HG03520 (cell line): ENCODE measurements at regions not wholly inside any gene's neighbourhood (a gene's known extent, or its start where the extent isn't known, plus 50 kb on each side); places are given as distances from the start of the nearest gene placed in this dataset.
"Not testable (repeated sequence)": the region's sequence is repeated elsewhere in the genome, so short reads cannot be mapped to it uniquely, and the experiment has no call there.

ENCODE experiments used
- ATAC-seq: cut with Tn5 transposase; IDR thresholded peaks from one replicate; pipeline ENCODE4 v1.9.1; 2021; ENCODE audit warnings: mild to moderate bottlenecking, moderate library complexity; ENCODE audit not compliant: unreplicated experiment

DNA sequence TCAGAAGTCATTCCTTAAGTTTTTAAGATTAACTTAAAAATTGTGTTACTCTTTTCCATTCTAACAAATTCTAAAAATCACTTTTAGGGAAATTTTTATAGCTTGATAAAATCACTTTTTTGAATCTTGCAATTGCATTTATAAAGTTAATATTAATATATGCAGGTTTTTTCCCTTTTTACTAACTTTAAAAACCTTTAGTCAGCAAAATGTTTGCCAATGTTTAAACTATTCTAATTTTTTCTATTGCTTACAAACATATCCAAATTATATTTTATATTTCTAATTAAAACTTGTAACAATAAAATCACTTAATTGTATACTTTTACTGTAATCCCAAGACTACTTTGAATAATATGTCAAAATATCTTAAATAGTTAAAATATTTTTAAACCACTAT lies 839.4 kb downstream of the TBL1XR1 start:
- no peak for ATAC-seq

DNA sequence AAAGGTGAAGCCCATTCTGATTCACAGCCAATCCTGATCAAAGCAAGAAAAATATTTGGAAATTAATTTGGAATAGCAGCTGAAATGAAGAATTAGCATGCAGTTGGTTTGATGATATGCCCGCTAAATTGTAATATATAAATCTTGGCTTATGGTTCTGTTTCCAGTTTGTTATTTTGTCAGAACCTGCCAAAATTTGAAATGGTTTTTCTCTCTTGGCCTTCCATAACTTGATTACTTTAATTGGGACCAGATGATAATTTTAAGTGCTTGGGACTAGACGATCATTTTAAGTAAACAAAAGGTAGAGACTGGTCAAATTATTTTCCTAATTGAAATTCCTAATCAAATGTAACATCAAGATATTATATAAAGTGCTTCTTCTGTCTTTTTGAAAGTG lies 842.4 kb downstream of the TBL1XR1 start:
- ATAC-seq: no peak

DNA sequence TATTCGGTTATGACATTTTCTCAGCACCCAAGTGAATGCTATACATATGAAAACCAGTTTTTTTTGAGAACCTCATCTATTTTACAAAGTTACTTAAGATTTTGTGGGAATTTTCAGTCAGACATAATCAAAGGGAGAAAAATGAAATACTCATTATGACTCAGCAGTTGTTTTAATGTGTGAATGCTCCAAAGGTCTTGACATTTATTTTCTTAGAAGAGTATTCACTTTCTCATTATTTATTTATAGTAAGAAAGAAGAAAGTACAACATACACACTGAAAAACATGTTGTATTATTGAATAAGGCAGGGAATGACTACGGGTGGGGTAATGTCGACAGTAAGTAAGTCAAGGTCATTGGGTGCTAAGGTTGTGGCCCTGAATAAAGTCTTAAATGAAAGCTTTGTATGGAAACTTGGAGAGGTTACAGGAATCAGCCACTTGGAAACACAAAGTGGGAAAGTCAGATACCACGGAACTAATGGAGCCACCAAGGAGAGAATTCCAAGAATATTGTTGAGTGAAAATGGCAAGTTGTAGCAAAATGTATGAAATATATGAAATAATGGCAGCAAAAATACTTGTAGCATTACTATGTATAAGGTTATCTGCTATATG lies 844.5 kb downstream of the TBL1XR1 start:
- no peak for ATAC-seq

DNA sequence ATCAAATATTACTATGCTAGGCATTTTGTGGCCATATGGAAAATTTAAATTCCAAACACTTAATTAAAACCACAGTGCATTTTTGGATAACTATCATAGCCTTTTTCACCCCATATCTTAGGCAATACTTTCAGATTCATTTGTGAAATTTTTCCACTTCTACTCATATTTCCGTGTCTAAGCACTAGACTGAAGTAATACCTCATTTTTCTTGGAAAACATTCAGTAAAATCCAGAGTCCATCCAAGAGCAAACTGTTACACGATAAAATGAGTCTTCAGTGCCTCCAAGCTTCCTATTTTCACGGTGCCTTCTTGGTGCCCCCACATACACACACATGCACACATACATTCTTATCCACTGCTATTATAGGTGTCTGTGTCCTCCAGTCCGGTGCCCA lies 845.9 kb downstream of the TBL1XR1 start:
- ATAC-seq: no peak

DNA sequence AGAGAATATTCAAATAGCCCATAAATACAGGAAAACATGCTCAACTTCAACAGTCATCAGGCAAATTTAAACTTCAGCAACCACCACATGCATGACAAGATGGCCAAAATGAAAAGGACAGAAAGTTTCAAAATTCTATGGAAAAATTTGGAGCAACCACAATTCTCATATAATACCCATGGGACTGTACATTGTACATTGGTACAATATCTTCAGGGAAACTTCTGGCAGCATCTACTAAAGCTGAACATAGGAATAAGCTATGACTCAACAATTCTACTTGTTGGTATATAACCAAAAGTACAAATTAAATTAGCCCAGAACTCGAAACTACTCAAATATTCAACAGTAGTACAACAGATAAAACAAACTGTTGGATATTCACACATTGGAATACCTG lies 847.6 kb downstream of the TBL1XR1 start:
- ATAC-seq: no peak

DNA sequence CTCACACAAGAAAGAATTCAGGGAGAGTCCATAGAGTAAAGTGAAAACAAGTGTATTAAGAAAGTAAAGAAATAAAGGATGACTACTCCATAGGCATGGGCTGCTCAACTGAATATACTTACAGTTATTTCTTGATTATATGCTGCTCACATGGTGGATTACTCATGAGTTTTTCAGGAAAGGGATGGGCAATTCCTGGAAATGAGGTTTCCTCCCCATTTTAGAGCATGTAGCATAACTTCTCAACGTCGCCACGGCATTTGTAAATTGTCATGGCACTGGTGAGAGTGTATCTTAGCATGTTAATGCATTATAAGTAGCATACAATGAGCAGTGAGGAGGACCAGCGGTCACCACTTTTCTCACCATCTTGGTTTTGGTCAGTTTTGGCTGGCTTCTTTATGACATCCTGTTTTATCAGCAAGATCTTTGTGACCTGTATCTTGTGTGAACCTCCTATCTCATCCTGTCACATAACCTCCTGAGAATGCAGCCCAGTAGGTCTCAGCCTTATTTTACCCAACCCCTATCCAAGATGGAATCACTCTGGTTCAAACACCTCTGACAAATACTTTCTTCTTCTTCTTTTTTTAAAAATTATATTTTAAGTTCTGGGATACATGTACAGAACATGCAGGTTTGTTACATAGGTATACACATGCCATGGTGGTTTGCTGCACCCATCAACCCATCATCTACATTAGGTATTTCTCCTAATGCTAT lies 849.7 kb downstream of the TBL1XR1 start:
- ATAC-seq: no peak

DNA sequence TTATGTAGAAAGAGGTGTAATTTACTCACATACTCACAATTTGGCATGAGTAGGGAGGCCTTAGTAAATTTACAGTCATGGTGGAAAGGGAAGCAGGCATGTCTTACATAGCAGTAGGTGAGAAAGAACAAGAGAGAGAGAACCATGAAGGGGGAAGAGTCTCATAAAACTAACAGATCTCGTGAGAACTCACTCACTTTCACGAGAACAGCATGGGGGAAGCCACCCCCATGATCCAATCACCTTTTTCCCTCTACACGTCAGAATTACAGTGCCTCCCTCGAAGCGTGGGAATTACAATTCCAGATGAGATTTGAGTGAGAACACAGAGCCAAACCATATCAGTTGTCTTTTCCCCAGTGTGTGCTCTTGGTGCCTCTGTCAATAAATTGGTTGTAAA lies 855.3 kb downstream of the TBL1XR1 start:
- no peak for ATAC-seq

DNA sequence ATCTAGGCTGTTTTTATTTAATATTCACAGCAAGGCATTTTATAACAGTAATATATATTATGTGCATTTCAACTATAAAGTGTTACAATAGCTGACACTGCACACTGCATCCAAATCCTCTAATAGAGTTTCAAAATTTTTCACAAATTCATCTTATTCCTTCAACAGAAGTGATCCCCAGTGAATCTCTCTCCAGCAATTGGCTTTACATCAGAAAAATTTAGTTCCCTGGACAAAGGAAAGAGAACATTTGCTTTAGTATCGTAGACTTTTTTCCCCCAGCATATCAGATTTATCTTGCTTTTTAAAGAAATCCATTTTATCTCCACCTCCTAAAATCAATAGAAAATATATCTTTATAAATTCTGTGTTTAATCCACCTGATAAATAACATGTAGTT lies 868.6 kb downstream of the TBL1XR1 start:
- ATAC-seq: no peak

DNA sequence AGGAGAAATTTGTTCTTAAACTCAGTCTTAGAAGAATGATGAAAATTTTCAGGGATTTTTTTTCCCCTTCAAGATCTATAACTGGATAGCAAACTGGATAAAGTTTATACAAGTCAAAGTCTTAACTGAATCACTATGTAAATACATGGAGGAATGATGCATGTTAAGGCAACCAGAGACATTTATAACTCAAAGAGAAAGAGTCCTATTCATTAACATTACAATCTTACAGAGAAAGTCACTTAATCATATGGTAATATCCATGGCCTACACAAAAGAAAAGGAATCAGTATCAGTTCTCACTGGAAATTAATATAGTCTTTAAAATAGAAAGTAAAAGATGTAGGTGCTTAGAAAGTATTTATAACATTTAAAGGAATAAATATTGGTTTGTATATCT lies 869.1 kb downstream of the TBL1XR1 start:
- ATAC-seq: no peak

DNA sequence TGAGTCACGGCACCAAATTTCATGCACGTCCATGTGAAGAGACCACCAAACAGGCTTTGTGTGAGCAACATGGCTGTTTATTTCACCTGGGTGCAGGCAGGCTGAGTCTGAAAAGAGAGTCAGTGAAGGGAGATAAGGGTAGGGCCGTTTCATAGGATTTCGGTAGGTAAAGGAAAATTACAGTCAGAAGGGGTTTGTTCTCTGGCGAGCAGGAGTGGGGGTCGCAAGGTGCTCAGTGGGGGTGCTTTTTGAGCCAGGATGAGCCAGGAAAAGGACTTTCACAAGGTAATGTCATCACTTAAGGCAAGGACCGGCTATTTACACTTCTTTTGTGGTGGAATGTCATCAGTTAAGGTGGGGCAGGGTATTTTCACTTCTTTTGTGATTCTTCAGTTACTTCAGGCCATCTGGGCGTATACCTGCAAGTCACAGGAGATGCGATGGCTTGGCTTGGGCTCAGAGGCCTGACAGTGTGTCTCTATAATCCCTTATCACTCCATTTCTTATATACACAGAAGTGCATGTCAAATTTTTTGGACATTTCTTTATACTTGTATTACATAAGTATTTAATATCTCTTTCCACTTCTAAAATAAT lies 870.3 kb downstream of the TBL1XR1 start:
- ATAC-seq: not testable (repeated sequence)

DNA sequence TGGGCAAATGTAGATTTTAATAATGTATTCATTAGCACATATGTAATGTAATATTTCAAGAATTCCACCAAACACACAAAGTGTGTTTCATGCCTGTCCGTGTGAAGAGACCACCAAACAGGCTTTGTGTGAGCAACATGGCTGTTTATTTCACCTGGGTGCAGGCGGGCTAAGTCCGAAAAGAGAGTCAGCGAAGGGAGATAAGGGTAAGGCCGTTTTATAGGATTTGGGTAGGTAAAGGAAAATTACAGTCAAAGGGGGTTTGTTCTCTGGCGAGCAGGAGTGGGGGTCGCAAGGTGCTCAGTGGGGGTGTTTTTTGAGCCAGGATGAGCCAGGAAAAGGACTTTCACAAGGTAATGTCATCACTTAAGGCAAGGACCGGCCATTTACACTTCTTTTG lies 875.8 kb downstream of the TBL1XR1 start:
- not testable (repeated sequence) for ATAC-seq

DNA sequence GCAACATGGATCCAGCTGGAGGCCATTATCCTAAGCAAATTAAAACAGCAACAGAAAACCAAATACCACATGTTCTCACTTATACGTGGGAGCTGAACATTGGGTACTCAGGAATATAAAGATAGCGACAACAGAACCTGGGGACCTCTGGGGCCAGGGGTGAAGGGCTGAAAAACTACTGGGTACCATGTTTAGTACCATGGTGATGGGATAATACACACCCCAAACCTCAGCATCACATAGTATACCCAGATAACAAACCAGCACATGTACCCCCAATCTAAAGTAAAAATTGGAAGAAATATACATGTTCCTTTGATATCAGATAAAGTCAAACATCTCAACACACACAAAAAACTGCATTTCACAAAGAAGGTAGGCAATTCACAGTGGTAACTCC lies 876.2 kb downstream of the TBL1XR1 start:
- no peak for ATAC-seq

DNA sequence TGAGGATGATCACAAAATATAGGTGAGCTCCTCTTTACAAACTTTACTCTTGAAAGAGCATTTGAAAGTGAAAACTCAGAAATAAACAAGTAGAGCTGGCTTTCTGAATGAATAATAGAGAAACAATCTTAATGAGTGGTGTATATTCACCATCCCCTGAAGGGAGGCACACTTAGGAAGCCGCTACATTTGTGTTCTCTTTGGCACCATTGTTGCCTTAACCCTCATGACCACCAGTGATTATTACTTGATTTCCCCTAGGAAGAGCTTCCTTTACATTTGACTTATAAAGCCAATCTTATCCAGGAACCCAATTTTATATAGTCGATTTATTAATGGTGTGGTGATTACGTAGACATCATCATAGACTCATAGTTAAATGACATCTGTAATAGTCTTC lies 883.9 kb downstream of the TBL1XR1 start:
- no peak for ATAC-seq

DNA sequence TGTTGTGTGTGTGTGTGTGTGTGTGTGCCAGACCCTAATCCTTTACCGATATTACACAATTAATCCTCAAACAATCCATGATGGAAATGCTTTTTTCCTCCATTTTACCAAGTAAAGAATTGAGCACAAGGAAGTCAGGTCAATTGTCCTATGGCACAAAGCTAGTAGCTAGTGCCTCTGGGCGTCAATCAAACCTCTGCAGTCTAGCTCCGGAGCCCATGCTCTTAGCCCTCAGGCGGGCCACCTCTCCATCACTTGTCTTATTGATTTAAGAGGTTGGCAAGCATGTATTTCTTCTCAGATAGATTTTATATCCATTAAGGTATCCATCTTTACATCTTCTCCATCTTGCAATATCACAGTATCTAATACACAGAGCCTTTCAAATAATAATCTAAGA lies 886.6 kb downstream of the TBL1XR1 start:
- ATAC-seq: no peak

DNA sequence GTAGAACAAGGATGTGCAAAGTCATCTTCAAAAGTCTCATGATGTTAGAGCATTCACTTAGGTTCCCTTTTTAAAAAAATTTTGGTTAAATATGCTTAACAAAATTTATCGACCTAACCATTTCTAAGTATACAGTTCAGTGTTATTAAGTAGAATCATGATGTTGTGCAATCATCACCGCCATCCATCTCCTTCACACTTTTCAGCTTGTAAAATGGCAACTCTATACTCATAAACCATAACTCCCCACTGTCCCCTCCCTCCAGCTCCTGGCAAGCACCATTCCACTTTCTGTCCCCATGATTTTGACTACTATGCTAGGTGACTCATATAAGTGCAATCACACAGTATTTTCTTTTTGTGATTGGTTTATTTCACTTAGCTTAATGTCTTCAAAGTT lies 895.0 kb downstream of the TBL1XR1 start:
- ATAC-seq: no peak

DNA sequence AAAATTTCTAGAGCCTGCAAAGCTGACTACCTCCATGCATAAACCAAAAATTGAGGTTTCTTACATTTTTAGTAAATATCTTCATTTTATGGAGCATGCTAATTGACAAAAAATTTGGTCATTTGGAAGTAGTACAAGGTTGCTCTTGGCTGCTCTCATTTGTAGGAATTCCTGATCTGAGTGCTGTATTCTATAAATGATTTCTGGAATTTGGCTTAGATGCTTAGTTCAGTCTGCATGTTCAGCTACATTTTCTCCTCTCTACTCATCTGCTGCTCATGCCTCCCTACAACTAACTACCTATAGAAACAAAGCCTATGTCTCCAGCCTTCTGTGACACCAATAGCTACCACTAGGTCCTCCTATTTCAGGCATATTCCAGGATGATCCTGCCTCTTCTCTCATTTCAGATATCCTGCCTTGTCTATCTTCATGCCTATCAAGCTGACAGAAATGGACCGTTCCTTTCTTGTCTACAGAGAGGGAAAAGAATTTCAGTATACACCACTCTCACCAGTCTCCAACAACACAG lies 901.1 kb downstream of the TBL1XR1 start:
- ATAC-seq: no peak

DNA sequence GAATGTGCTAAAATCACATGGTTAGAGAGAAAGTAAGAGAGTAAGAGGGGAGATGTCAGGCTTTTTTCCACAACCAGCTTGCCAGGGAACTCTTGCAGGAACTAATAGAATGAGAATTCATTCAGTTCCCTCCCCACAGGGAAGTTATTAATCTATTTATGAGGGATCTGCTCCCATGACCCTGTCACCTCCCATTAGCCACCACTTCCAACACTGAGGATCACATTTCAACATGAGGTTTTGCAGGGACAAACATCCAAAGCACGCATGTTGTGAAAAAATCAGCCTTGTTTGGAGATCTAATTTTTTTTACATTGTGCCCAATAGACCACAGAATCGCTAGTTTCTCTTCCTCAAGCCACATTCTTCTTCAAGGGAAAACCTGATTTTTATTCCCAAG lies 904.0 kb downstream of the TBL1XR1 start:
- ATAC-seq: no peak

DNA sequence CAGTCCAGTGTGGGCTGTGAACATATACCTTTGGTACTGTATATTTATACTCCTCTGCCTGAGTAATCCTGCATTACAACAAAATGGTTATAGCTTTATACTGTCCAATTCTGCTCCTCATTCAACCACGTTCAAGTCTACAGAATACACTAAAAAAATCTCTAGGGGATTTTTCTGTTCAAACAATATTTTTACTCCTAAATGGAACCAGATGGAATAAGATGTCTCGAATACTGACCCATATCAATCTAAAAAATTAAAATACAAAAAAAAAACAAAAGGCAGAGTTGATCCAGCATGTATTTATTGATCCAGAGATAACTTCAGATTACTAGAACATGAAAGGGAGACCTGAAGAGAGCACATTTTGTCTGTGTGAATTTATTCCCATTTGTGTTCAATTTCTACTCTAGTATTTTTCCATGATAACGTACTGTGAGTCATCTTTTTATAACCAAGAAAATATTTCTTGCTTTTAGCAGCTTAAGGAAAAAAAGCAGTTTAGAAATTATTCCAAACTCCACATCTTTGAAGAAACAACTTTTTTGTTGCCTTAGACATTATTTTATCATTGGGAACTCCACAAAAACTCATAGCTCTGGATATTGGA lies 910.7 kb downstream of the TBL1XR1 start:
- no peak for ATAC-seq

DNA sequence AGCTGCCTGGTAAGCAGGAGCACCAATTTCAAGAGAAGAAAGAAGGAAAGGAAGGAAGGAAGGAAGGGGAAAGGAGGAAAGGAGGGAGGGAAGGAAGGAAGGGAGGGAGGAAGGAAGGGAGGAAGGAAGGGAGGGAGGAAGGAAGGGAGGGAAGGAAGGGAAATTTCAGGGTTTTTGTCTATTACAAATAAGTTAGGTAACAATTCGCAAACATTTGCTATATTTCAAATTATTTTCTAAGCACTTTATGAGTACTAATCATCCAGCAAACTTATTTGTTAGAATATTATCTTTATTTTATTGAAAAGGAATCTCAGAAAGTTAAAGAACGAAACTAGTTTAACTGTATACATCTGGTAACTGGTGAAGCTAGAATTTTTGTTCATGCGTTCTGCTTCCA lies 921.7 kb downstream of the TBL1XR1 start:
- ATAC-seq: no peak

DNA sequence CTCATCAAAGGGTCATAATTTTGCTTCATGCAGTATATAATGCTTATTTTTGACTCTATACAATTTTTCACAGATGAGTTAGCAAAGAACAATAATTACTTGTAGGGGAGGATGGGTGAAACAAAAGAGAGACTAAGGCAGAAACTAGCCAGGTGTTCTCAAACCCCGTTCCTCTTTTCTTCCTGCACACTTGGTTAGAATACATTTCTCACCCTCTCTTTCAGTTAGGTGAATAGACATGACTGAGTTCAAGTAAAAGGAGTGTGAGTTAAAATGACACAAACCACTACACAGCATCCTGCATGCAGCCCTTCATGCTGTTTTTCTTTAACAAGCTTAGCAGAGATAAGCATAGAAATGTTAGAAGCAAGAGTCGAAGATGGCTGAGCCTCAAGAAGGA lies 922.2 kb downstream of the TBL1XR1 start:
- no peak for ATAC-seq

DNA sequence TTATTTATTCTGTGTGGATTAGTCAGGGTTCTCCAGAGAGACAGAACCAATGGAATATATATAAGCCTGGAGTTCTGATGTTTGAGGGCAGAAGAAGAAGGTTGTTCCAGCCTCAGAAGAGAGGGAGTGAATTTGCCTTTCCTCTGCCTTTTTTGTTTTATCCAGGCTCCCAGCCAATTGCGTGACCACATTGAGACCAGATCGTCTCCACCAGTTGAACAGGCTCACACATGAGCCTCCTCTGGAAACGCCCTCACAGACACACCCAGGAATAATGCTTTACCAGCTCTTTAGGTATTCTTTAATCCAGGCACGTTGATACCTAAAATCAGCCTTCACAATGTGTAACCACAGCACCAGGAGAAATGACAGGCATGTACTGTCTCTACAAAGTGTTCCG lies 923.1 kb downstream of the TBL1XR1 start:
- ATAC-seq: no peak

DNA sequence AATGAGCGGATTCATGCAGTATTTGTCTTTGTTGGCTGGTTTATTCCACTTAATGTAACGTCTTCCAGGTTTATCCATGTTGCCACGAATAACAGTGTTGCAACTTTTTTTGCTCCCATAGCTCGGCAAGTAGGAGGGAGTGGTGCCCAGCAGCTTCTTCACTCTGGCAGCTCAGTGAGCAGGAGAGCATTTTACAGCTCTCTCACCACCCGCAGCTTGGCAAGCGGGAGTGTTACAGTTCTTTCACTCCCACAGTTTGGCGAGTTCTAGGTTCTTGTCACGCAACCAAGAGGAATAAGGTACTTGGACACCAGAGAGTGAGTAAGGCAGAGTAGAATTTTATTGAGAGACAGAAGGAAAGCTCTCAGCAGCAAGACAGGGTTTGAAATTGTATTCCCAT lies 935.2 kb downstream of the TBL1XR1 start:
- ATAC-seq: no peak
